Skin epidermis (tissue), 12 donors: ENCODE measurements at regions not wholly inside any gene's neighbourhood (a gene's known extent, or its start where the extent isn't known, plus 50 kb on each side); places are given as distances from the start of the nearest gene placed in this dataset.

Experiments used
- H3K27ac ChIP-seq, 21 experiments: fragments of 200-600 bp; sonication (generic) in 11 of 21; one replicate each; pipeline ENCODE4 v1.5.0; 2020; ENCODE audit warnings: mild to moderate bottlenecking in 3 of 21, inconsistent platforms in 2 of 21, moderate library complexity in 2 of 21
- H3K4me3 ChIP-seq, 7 experiments: fragments of 200-600 bp; sonication (generic) in 2 of 7; one replicate each; pipeline ENCODE4 v1.5.0; 2020; ENCODE audit warnings: inconsistent platforms in 2 of 7, mild to moderate bottlenecking in 2 of 7, moderate library complexity in 1 of 7

DNA sequence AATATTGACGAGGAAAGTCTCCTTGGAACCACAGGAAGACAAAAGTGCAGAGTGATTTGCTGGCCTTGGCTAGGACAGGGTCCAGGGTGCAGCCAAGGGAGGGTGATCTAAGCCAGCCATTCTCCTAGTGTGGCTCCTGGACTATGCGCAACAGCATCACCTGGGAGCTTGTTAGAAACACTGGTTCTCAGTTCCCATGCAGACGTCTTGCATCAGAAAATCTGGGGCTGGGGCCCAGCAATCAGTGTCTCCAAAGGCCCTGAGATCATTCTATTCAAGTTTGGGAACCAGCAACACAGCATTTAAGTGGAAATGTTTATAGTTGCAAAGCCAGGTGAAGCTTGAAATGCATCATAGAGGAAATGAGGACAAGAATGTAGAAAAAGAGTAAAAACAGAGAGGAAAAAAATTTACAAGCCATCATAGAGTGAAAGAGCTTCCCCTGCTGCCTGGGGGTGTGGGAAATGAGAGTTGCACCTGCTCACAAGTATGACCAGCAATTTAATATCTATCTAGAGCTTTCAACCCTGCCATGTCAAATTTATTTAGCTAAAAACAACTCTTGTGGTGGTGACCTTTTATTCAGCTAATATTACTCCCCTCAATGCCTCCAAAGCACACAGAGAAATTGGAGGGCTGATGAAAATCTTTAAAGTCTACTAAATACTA, 54.4 kb upstream of the SEC11C start:
- Histone ChIP-seq H3K27ac (no peak overlapping the region), H3K4me3 (no peak overlapping the region)

GRCh38 chr18:59085797-59086196, 53.9 kb upstream of the SEC11C start:
- no peak overlapping the region for H3K27ac ChIP-seq

GRCh38 chr18:59086522-59086921, 53.2 kb upstream of the SEC11C start:
- H3K27ac ChIP-seq, result no peak overlapping the region
- H3K4me3 ChIP-seq, result no peak overlapping the region

More at GRCh38 chr18:59085797-59086196, 53.9 kb upstream of the SEC11C start:
- H3K4me3 ChIP-seq, result no peak overlapping the region

DNA sequence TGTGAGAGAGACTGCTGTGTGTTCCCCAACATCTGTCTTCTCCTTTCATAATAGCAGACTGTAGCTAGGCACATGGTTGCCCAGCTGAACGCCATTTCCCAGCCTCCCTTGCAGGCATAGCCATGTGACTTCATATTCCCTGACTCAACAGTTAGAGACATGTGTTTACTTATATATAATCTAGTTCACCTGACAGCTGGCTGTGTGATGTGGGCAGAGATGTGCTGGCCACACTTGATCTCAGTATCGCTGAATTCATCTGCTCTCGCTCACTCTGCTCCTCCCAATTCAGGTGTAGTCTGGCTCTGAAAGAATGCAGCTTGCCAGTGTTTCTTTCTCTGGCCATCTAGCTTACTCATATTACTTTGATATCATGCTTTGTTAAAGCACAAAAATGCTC, 52.3 kb upstream of the SEC11C start:
- Histone ChIP-seq H3K4me3 (no peak overlapping the region), H3K27ac (no peak overlapping the region)
